Left cardiac atrium (tissue), 4 donors: ENCODE measurements at regions not wholly inside any gene's neighbourhood (a gene's known extent, or its start where the extent isn't known, plus 50 kb on each side); places are given as distances from the start of the nearest gene placed in this dataset.

ENCODE experiments used
- ATAC-seq, 2 donors: fragments of 200-7000 bp; cut with Tn5 transposase; one replicate each; pipeline ENCODE4 v1.9.1; 2020; ENCODE audit warnings: mild to moderate bottlenecking in 2 of 2, moderate library complexity in 2 of 2
- DNase-seq: peaks from one replicate; pipeline ENCODE4 v3.0.0-alpha.2; 2020
- intact Hi-C, 2 donors: fragments of 100-400 bp; cut with DNase I; formaldehyde crosslinking; loops; one replicate each; pipeline versions ENCODE4 v1.14.1 to v1.15.1; 2022 to 2023
- donor health status: DM: no; HTN: yes; CAD: no.
- donor health status: DM: no; HTN: yes; CAD: no; lungs with severe emphysema.
- donor health status: DM: yes; HTN: yes; CAD: no.
- donor health status: Dilated cardiomyopathy.

GRCh38 chr11:69348414-69349235 is 54.7 kb downstream of the MYEOV start:
- intact Hi-C loops, result no loop called here
- DNase-seq (no peak), ATAC-seq (no peak)

DNA sequence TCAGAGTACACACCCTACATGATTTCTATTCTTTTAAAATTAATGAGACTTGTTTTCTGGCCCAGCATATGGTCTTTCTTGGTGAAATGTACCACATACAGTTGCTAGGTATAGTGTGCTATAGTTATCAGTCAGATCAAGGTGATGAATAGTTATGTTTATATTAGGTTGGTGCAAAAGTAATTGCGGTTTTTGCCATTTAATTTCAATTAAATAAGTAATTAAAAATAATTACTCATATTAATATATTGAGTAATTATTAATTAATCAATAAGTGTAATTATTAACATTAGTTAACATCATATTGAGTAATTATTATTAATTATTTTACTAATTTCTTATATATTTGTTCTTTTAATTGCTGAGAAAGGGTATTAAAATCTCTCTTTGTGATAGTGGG is 56.1 kb downstream of the MYEOV start:
- ATAC-seq (no peak), DNase-seq (no peak)
- intact Hi-C loops, result no loop called here

- DNase-seq (no peak), ATAC-seq (no peak)
- intact Hi-C loops, result no loop called here
Measured at GRCh38 chr11:69350596-69350995, 56.6 kb downstream of the MYEOV start.

- ATAC-seq, result no peak
- DNase-seq, result no peak
- intact Hi-C loops, result no loop called here
Measured at GRCh38 chr11:69351460-69351859, 57.5 kb downstream of the MYEOV start.

GRCh38 chr11:69352166-69352565 is 58.2 kb downstream of the MYEOV start:
- ATAC-seq (no peak), DNase-seq (no peak)
- intact Hi-C loops, result no loop called here

GRCh38 chr11:69352715-69353319 is 58.9 kb downstream of the MYEOV start:
- DNase-seq (no peak), ATAC-seq (peak in 1 of 2 donors; percentile 87)

GRCh38 chr11:69353696-69354544 is 60.0 kb downstream of the MYEOV start:
- intact Hi-C loops, result no loop called here
- no peak for ATAC-seq
- no peak for DNase-seq

More at GRCh38 chr11:69352715-69353319, 58.9 kb downstream of the MYEOV start:
- intact Hi-C loops, result no loop called here

DNA sequence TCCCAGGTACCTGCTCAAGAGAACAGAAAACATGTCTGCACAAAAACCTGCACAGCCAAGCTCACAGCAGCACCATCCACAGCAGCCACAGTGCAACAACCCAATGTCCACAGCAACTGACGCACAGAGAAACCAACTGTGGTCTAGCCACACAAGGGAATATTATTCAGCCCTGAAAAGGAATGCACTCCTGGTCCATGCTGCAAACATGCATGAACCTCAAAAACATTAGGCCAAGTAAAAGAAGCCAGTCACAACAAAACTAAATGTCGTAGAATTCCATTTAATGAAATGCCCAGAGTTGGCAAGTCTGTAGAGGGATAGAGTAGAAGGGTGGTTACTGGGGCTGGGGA is 60.6 kb downstream of the MYEOV start:
- ATAC-seq (no peak), DNase-seq (no peak)
- intact Hi-C loops, result no loop called here

GRCh38 chr11:69355346-69355940 is 61.5 kb downstream of the MYEOV start:
- intact Hi-C loops, result no loop called here
- no peak for ATAC-seq
- no peak for DNase-seq

GRCh38 chr11:69355959-69356702 is 62.2 kb downstream of the MYEOV start:
- DNase-seq, result no peak
- ATAC-seq, result no peak
- intact Hi-C loops, result no loop called here

DNA sequence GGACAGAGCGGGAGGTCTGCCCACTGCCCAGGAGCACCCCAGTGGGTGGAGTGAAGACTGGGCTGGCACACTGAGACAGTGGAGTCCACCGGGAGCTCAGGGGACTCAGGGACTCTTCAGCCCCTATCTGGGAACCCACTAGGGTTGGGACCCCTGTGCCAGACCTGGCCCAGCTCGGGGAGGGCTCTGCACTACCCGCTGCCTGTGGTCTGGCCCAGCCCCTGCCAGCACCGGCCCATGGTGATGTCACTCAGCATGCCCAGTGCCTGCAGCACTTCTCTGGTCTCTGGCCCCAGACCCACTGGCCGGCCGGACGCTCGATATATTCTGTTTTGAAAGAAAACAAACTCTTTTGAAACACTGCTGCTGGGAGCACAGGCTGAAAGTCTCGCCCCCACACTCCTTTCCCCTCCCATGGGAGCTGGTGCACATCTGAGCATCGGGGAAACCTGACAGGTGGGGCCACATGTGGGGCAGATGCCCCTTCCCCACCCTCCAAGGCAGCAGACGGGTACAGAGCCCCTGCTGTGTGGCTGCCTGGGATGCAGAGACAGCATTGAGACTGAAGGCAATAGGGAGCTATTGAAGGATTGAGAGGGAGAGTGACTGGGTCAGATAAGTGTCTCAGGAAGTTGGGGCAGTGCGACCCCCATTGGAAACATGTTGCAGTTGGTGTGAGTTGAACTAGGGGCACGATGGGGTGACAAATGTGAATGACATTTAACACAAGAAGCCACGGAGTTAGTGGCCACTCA is 62.9 kb downstream of the MYEOV start:
- intact Hi-C loops, result no loop called here
- no peak for ATAC-seq

DNA sequence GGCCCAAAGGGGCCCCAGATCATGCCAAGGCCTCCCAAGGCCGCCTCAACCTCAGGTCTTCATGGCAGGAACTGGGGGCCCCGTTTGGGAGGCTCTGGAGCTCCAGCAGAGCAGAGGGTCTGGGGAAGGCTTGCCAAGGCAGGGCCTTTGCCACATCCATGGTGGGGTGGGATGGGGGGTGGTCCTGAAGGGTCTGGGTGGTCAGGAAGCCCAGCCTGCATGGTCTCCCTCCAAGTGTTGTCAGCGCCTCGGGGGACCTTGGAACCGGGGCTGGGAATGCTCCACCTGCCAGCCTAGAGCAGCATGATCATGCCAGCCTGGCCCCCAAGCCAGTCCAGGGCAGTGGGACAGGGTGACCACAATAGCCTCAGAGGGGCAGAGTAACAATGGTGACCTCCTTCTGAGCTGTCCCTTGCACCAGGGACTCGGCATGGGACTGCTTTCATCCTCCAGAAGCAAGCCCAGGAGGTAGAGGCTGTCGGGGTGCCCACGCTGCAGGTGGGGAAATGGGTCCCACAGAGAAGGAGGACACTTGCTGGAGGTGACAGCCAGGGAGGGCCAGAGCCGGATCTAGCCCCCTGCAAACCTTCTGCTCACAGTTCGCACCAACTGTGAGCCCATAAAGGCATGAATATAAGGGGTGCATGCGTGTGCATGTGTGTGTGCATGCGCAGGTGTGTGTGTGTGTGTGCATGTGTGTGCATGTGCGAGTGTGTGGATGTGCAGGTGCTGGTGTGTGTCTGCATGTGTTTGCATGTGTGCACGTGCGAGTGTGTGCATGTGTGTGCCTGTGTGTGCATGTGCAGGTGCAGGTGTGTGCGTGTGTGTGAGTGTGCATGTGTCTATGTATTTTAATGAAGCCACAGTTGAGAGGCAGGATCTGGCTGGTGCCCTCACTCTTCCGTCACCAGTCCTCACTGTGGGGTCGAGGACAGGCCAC is 63.8 kb downstream of the MYEOV start:
- DNase-seq (no peak), ATAC-seq (no peak)
- intact Hi-C loops, result no loop called here

More for the DNA sequence above, 62.9 kb downstream of the MYEOV start:
- no peak for DNase-seq

- ATAC-seq (no peak), DNase-seq (no peak)
- intact Hi-C loops, result no loop called here
Measured at GRCh38 chr11:69358398-69359020, 64.6 kb downstream of the MYEOV start.

DNA sequence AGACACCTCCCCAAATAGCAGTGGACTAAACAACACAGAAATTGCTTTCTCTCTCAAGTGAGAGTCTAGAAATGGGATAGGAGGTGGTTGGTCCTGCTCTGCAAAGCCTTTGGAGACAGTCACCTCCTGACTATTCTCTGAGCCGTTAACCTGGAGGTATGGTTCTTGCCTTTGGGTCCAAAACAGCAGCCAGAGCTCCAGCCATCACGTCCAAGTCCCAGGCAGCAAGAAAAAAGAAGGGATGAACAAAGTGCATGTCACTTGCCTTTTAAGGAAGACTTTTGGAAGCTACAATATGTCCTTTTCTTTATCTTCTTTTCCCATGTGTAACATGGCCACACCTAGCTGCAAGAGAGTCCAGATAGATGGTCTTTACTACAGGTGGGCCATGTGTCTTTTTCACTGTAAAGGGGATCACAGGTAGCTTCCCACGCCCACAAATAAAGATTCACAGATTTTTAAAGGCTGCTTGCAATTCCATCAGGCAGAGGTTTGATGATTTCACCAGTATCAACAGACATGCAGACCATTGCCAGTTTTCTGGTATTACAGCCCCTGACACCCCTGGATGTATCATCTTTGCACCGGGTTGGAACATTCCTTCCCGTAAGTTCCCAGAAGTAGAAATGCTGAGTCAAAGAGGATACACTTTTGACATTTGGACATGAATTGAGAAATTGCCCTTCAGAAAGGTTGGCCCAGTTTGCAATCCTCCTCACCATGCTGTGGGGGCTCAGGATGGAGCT is 66.0 kb downstream of the MYEOV start:
- no peak for DNase-seq
- intact Hi-C loops, result no loop called here
- ATAC-seq, result no peak

DNA sequence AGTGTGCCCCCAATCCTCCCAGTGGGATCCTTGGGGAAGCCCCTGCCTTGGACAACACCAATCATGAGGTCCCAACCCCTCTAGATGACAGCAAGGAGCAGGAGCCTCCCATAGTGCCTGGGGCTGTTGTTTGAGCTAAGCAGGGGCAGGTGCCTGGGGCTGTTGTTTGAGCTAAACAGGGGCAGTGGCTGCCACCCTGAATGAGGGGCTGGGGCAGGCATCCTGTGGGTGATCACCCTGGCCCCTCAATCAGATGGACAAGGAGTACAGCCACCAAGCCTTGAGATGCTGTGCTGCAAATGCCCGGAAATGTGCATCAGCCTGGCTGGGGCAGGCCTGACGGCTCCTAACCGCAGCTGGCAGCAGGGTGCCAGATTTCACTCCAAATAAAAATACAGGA is 66.7 kb downstream of the MYEOV start:
- intact Hi-C loops, result no loop called here
- DNase-seq, result no peak
- no peak for ATAC-seq

DNA sequence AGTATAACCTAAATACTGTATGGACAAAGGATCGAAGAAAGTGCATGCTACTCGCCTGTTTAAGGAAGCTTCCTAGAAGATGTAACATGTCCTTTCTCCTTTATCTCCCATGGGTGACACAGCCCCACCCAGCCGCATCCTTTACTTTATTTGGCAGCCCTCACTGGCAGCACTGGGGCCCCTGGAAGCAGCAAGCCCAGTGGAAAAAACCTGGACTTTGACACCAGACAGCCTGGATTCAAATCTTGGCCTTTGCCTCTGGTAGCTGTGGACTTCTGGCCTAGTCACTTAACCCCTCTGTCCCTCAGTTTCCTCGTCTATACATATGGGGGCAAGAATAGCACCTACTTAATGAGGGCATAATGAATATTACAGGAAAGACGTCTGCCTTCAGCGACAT is 67.1 kb downstream of the MYEOV start:
- intact Hi-C loops, result no loop called here
- ATAC-seq (no peak), DNase-seq (no peak)
